Gastroesophageal sphincter (tissue), 3 donors: ENCODE measurements at regions not wholly inside any gene's neighbourhood (a gene's known extent, or its start where the extent isn't known, plus 50 kb on each side); places are given as distances from the start of the nearest gene placed in this dataset.

Source experiments
- CTCF ChIP-seq, 4 experiments: fragments of 200-600 bp in 2 of 4; fragments of 450-650 bp in 2 of 4; sonication (generic) in 1 of 4; IDR thresholded peaks; one replicate each; pipeline ENCODE4 v1.5.1; 2017 to 2019; ENCODE audit warnings: antibody characterized with exemption in 4 of 4, mild to moderate bottlenecking in 2 of 4, moderate library complexity in 2 of 4
- EP300 ChIP-seq: sonication (generic); formaldehyde crosslinking; IDR thresholded peaks from one replicate; pipeline ENCODE4 v1.6.1; 2017; ENCODE audit warnings: antibody characterized with exemption, mild to moderate bottlenecking
- POLR2A ChIP-seq, 2 donors: fragments of 450-650 bp; IDR thresholded peaks; one replicate each; pipeline ENCODE4 v1.6.1; 2017; ENCODE audit warnings: antibody characterized with exemption in 2 of 2, mild to moderate bottlenecking in 2 of 2, moderate library complexity in 1 of 2
- POLR2AphosphoS5 ChIP-seq: sonication (generic); formaldehyde crosslinking; IDR thresholded peaks from one replicate; pipeline ENCODE4 v1.6.1; 2017; ENCODE audit warnings: antibody characterized with exemption

GRCh38 chr2:13015532-13016320 is 299.0 kb downstream of the TRIB2 start:
- TF ChIP-seq POLR2A (IDR thresholded peaks at IDR 0.05) = no peak
- TF ChIP-seq POLR2AphosphoS5 = no peak
- no peak for TF ChIP-seq EP300
- TF ChIP-seq CTCF (IDR thresholded peaks at IDR 0.05) = no peak
